NCI-H1436 (cell line): ENCODE measurements at regions not wholly inside any gene's neighbourhood (a gene's known extent, or its start where the extent isn't known, plus 50 kb on each side); places are given as distances from the start of the nearest gene placed in this dataset.
"Not testable (repeated sequence)": the region's sequence is repeated elsewhere in the genome, so short reads cannot be mapped to it uniquely, and the experiment has no call there.

Experiments used
- DNase-seq: peaks from one replicate; lab custom pipeline; 2025; lab: John Stamatoyannopoulos, UW

GRCh38 chr2:111287646-111288568 is 167.2 kb downstream of the BCL2L11 start:
- DNase-seq, result not testable (repeated sequence)

- not testable (repeated sequence) for DNase-seq
These were observed 169.7 kb downstream of the BCL2L11 start for GRCh38 chr2:111290370-111290769.

- DNase-seq, result not testable (repeated sequence)
These were observed 170.9 kb downstream of the BCL2L11 start for GRCh38 chr2:111291566-111291965.

- not testable (repeated sequence) for DNase-seq
These were observed 171.7 kb downstream of the BCL2L11 start for GRCh38 chr2:111292232-111292968.

GRCh38 chr2:111294699-111295098 is 174.0 kb downstream of the BCL2L11 start:
- not testable (repeated sequence) for DNase-seq

GRCh38 chr2:111296122-111296804 is 175.5 kb downstream of the BCL2L11 start:
- not testable (repeated sequence) for DNase-seq

- DNase-seq, result not testable (repeated sequence)
These were observed 176.4 kb downstream of the BCL2L11 start for GRCh38 chr2:111297128-111297527.

GRCh38 chr2:111298927-111299326 is 178.2 kb downstream of the BCL2L11 start:
- not testable (repeated sequence) for DNase-seq

GRCh38 chr2:111299635-111300034 is 178.9 kb downstream of the BCL2L11 start:
- DNase-seq, result not testable (repeated sequence)

GRCh38 chr2:111301677-111302076 is 181.0 kb downstream of the BCL2L11 start:
- DNase-seq, result not testable (repeated sequence)

- DNase-seq, result not testable (repeated sequence)
These were observed 181.9 kb downstream of the BCL2L11 start for GRCh38 chr2:111302397-111303218.

GRCh38 chr2:111307302-111307701 is 186.6 kb downstream of the BCL2L11 start:
- not testable (repeated sequence) for DNase-seq

GRCh38 chr2:111309231-111310075 is 188.7 kb downstream of the BCL2L11 start:
- DNase-seq, result not testable (repeated sequence)

GRCh38 chr2:111310395-111310794 is 189.7 kb downstream of the BCL2L11 start:
- DNase-seq, result not testable (repeated sequence)

GRCh38 chr2:111311568-111311967 is 190.9 kb downstream of the BCL2L11 start:
- DNase-seq, result not testable (repeated sequence)

GRCh38 chr2:111312897-111313607 is 192.3 kb downstream of the BCL2L11 start:
- not testable (repeated sequence) for DNase-seq

GRCh38 chr2:111313711-111314110 is 193.0 kb downstream of the BCL2L11 start:
- not testable (repeated sequence) for DNase-seq

- not testable (repeated sequence) for DNase-seq
These were observed 194.6 kb downstream of the BCL2L11 start for GRCh38 chr2:111315188-111315917.

- DNase-seq, result not testable (repeated sequence)
These were observed 195.6 kb downstream of the BCL2L11 start for GRCh38 chr2:111316221-111316741.
